ENCODE measurements at regions not wholly inside any gene's neighbourhood (a gene's known extent, or its start where the extent isn't known, plus 50 kb on each side); places are given as distances from the start of the nearest gene placed in this dataset.

DNA sequence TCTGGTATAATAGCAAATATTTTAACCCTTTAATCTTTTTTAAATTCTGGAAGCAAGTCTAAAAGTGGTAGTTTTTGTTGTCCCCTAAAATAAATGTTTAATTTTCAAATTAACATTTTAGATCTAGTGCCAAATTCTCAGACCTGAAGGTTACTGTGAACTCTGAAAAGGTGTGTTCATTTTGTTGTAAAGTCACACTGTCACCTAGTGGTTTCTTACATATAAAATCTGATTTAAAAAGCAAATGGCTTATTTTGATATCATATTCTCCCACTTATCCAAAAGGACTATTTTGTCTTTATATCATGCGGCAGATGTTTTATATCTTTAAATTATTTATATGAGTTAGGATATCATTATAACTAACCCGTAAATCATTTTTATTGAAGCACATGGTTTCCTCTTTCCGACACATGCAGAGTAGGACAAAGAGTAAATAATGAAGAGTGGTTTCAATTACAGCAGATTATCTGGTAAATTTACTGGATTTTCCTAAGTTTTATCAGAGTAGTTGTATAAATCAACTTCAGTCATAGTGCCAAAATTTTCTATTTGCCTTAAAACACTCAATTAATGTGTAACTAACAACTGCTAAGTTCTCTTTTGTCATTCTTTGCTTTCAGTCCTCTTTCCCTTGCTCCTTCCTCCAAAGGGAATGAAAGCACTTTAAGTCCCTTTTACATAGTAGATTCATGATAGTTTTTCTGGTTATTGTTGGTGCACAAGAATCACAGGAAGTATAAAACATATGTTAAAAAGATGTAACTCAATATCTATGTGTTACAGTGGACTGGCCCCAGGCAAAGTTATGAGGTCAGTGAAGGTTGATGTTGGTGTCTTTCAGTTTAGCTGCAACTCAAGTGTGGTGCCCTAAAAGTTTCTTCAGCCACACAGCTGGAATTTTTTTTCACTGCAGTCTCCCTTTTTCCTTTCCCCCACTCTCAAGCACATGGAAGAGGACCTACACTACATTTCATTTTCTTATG, 189.6 kb downstream of the COX7C start (continued):
- TF ChIP-seq SIN3A (IDR thresholded peaks at IDR 0.05; ENCODE audit: borderline replicate concordance, insufficient read depth, low read depth, low read length) = no peak

DNA sequence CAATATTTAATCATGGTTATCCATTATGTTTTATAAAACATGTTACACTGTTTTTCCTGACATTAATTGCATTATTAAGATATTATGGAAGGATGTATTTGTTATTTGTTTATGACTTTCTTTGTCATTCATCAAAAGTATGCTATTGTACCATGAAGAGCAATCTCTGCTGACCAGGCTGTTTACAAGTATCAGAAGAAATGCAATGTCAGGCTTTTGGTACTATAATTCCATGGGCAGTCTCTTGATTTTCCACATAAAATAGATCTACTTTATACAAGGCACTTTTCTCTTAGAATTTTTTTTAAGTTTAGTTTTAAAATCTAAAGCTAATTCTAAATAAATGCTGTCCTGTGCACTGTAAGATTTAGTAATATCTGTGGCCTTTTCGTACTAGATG, 196.6 kb downstream of the COX7C start:
- no peak for DNase-seq (ENCODE audit: low read depth, low spot score)
- intact Hi-C loops (cut with micrococcal nuclease; ENCODE audit: unreplicated experiment) (no loop called here), in situ Hi-C loops (cut with HindIII; ENCODE audit: low pct_unique_long_range_greater_than_20kb, low sequenced_read_pairs) (no loop called here)
- no peak overlapping the region for H3K4me3 ChIP-seq (ENCODE audit: low read depth in 2 of 2, low read length in 2 of 2)
- no peaks in the 10 kb centered on the region for H3K9me3 ChIP-seq (ENCODE audit: control insufficient read depth, insufficient read depth, low read depth, low read length)
- no TSS peak for BruUV-seq (replicated peaks)
- ChIA-PET CTCF (no interaction called here), POLR2A (no interaction called here)
- no peaks in the 10 kb centered on the region for H3K4me1 ChIP-seq (ENCODE audit: control insufficient read depth, insufficient read depth, low read length)
- H3K36me3 ChIP-seq (ENCODE audit: control insufficient read depth, insufficient read depth, low read length) = no peaks in the 10 kb centered on the region
- no peaks in the 10 kb centered on the region for H3K27me3 ChIP-seq (ENCODE audit: control insufficient read depth, insufficient read depth, low read length)
- no peak overlapping the region for H3K27ac ChIP-seq (ENCODE audit: low read length)
- TF ChIP-seq SIN3A (IDR thresholded peaks at IDR 0.05; ENCODE audit: borderline replicate concordance, insufficient read depth, low read depth, low read length) (no peak), TCF7L2 (IDR thresholded peaks at IDR 0.05; ENCODE audit: low read depth, low read length) (no peak), POLR2AphosphoS5 (IDR thresholded peaks at IDR 0.05; ENCODE audit: low read depth, low read length) (no peak)
- TF ChIP-seq, protein P1, sequence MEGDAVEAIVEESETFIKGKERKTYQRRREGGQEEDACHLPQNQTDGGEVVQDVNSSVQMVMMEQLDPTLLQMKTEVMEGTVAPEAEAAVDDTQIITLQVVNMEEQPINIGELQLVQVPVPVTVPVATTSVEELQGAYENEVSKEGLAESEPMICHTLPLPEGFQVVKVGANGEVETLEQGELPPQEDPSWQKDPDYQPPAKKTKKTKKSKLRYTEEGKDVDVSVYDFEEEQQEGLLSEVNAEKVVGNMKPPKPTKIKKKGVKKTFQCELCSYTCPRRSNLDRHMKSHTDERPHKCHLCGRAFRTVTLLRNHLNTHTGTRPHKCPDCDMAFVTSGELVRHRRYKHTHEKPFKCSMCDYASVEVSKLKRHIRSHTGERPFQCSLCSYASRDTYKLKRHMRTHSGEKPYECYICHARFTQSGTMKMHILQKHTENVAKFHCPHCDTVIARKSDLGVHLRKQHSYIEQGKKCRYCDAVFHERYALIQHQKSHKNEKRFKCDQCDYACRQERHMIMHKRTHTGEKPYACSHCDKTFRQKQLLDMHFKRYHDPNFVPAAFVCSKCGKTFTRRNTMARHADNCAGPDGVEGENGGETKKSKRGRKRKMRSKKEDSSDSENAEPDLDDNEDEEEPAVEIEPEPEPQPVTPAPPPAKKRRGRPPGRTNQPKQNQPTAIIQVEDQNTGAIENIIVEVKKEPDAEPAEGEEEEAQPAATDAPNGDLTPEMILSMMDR (IDR thresholded peaks at IDR 0.05) = no peak
- TF ChIP-seq, protein P2, sequence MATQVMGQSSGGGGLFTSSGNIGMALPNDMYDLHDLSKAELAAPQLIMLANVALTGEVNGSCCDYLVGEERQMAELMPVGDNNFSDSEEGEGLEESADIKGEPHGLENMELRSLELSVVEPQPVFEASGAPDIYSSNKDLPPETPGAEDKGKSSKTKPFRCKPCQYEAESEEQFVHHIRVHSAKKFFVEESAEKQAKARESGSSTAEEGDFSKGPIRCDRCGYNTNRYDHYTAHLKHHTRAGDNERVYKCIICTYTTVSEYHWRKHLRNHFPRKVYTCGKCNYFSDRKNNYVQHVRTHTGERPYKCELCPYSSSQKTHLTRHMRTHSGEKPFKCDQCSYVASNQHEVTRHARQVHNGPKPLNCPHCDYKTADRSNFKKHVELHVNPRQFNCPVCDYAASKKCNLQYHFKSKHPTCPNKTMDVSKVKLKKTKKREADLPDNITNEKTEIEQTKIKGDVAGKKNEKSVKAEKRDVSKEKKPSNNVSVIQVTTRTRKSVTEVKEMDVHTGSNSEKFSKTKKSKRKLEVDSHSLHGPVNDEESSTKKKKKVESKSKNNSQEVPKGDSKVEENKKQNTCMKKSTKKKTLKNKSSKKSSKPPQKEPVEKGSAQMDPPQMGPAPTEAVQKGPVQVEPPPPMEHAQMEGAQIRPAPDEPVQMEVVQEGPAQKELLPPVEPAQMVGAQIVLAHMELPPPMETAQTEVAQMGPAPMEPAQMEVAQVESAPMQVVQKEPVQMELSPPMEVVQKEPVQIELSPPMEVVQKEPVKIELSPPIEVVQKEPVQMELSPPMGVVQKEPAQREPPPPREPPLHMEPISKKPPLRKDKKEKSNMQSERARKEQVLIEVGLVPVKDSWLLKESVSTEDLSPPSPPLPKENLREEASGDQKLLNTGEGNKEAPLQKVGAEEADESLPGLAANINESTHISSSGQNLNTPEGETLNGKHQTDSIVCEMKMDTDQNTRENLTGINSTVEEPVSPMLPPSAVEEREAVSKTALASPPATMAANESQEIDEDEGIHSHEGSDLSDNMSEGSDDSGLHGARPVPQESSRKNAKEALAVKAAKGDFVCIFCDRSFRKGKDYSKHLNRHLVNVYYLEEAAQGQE (IDR thresholded peaks at IDR 0.05; ENCODE audit: insufficient read depth in 1 of 2, low read depth in 2 of 2, low read length in 1 of 2) = no peak
- ATAC-seq = no peak

DNA sequence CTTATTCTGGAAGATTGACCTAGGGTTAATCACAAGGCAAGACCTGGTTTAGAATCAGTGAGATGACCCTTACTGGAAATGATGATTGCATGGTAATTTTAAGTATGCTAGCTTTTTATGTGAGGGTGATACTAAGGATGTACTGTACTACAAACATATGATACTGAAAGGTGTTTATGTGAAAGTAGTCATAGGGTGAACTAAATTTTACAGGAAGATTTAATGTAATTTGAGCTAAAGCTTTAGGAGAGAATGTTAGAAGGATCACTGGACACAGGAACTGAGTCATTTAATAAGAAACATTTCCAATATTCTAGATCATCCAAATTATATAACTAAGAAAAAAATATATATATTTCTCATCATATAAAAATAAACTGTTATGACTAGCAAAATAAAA, 197.2 kb downstream of the COX7C start:
- DNase-seq (ENCODE audit: low read depth, low spot score) = no peak
- CTCF ChIA-PET = no interaction called here
- ATAC-seq = no peak
- Histone ChIP-seq H3K27me3 (ENCODE audit: control insufficient read depth, insufficient read depth, low read length) (no peaks in the 10 kb centered on the region), H3K36me3 (ENCODE audit: control insufficient read depth, insufficient read depth, low read length) (no peaks in the 10 kb centered on the region), H3K4me3 (ENCODE audit: low read depth in 2 of 2, low read length in 2 of 2) (no peak overlapping the region), H3K27ac (ENCODE audit: low read length) (no peak overlapping the region), H3K9me3 (ENCODE audit: control insufficient read depth, insufficient read depth, low read depth, low read length) (no peaks in the 10 kb centered on the region), H3K4me1 (ENCODE audit: control insufficient read depth, insufficient read depth, low read length) (no peaks in the 10 kb centered on the region)
- TF ChIP-seq, protein P2 (IDR thresholded peaks at IDR 0.05; ENCODE audit: insufficient read depth in 1 of 2, low read depth in 2 of 2, low read length in 1 of 2) = no peak
- TF ChIP-seq, protein P1 (IDR thresholded peaks at IDR 0.05) = no peak
- no peak for TF ChIP-seq TCF7L2 (IDR thresholded peaks at IDR 0.05; ENCODE audit: low read depth, low read length)
- TF ChIP-seq SIN3A (IDR thresholded peaks at IDR 0.05; ENCODE audit: borderline replicate concordance, insufficient read depth, low read depth, low read length) = no peak
- no peak for TF ChIP-seq POLR2AphosphoS5 (IDR thresholded peaks at IDR 0.05; ENCODE audit: low read depth, low read length)
- no TSS peak for BruUV-seq (replicated peaks)
- POLR2A ChIA-PET = no interaction called here
- intact Hi-C loops (cut with micrococcal nuclease; ENCODE audit: unreplicated experiment) = no loop called here
- in situ Hi-C loops (cut with HindIII; ENCODE audit: low pct_unique_long_range_greater_than_20kb, low sequenced_read_pairs) = no loop called here
